IMR-90 (cell line): ENCODE measurements at regions not wholly inside any gene's neighbourhood (a gene's known extent, or its start where the extent isn't known, plus 50 kb on each side); places are given as distances from the start of the nearest gene placed in this dataset.

Experiments used
- ATAC-seq: fragments of 200-7000 bp; cut with Tn5 transposase; 2 replicates; pipeline ENCODE4 v1.9.1; 2020; ENCODE audit warnings: low read depth, mild to moderate bottlenecking, moderate library complexity
- BruUV-seq: library from RNA; stranded (reverse); fragments of 400-500 nt; replicated peaks from 2 replicates; lab custom pipeline; 2021; lab: Mats Ljungman, UMichigan
- CTCF ChIA-PET: fragments of 300-600 bp; formaldehyde crosslinking; extraction: SDS; loops from one replicate; lab custom pipeline; 2021; ENCODE audit warnings: antibody characterized with exemption; lab: Yijun Ruan, JAX
- POLR2A ChIA-PET: fragments of 300-600 bp; sonication (Branson Sonifier 250); formaldehyde crosslinking; loops from one replicate; lab custom pipeline; 2022; ENCODE audit warnings: antibody characterized with exemption; ENCODE audit not compliant: unreplicated experiment; lab: Charles Lee
- DNase-seq: peaks from one replicate; pipeline ENCODE4 v3.0.0; 2013
- H2AFZ ChIP-seq: replicated peaks from 2 replicates; pipeline ENCODE3; 2013; ENCODE audit warnings: low read length, mild to moderate bottlenecking; ENCODE audit not compliant: poor library complexity
- H2AK5ac ChIP-seq: 2 replicates; pipeline ENCODE4 v1.6.1; 2013; ENCODE audit warnings: low read depth, low read length, inconsistent platforms
- H2AK9ac ChIP-seq: replicated peaks from 2 replicates; pipeline ENCODE3; 2013; ENCODE audit warnings: mild to moderate bottlenecking, low read depth, low read length, moderate library complexity; ENCODE audit not compliant: poor library complexity
- H2BK120ac ChIP-seq: 2 replicates; pipeline ENCODE4 v1.6.1; 2013; ENCODE audit warnings: low read depth, low read length, inconsistent platforms
- H2BK15ac ChIP-seq: 3 replicates; pipeline ENCODE4 v1.6.1; 2013; ENCODE audit warnings: low read depth, low read length, inconsistent platforms
- H2BK20ac ChIP-seq: 2 replicates; pipeline ENCODE4 v1.6.1; 2013; ENCODE audit warnings: low read depth, mild to moderate bottlenecking, inconsistent platforms, low read length, moderate library complexity
- H2BK5ac ChIP-seq: 2 replicates; pipeline ENCODE4 v1.6.1; 2013; ENCODE audit warnings: mild to moderate bottlenecking, low read depth, low read length, inconsistent platforms; ENCODE audit not compliant: poor library complexity, severe bottlenecking
- H3K14ac ChIP-seq: replicated peaks from 2 replicates; pipeline ENCODE4 v1.6.1; 2013; ENCODE audit warnings: low read depth, low read length, inconsistent platforms
- H3K18ac ChIP-seq: 2 replicates; pipeline ENCODE4 v1.6.1; 2013; ENCODE audit warnings: low read depth, low read length, control low read depth
- H3K23ac ChIP-seq: 2 replicates; pipeline ENCODE4 v1.6.1; 2013; ENCODE audit warnings: low read depth, low read length, inconsistent platforms
- H3K27ac ChIP-seq: 2 replicates; pipeline ENCODE4 v1.5.1; 2013; ENCODE audit warnings: mild to moderate bottlenecking, control low read depth, low read length; ENCODE audit not compliant: insufficient read depth
- H3K27me3 ChIP-seq: 2 replicates; pipeline ENCODE4 v1.6.1; 2013; ENCODE audit warnings: low read length; ENCODE audit not compliant: control insufficient read depth, insufficient read depth
- H3K36me3 ChIP-seq: 2 replicates; pipeline ENCODE4 v1.6.1; 2013; ENCODE audit warnings: low read length, mixed read lengths; ENCODE audit not compliant: control insufficient read depth, insufficient read depth
- H3K4ac ChIP-seq: 2 replicates; pipeline ENCODE4 v1.6.1; 2013; ENCODE audit warnings: low read depth, low read length, inconsistent platforms
- H3K4me1 ChIP-seq: 2 replicates; pipeline ENCODE4 v1.6.1; 2013; ENCODE audit warnings: low read length, mixed read lengths; ENCODE audit not compliant: control insufficient read depth, insufficient read depth
- H3K4me2 ChIP-seq: 2 replicates; pipeline ENCODE4 v1.6.1; 2013; ENCODE audit warnings: low read depth, mild to moderate bottlenecking, control low read depth, low read length, moderate library complexity
- H3K4me3 ChIP-seq: 2 replicates; pipeline ENCODE4 v1.5.1; 2013; ENCODE audit warnings: low read depth, mild to moderate bottlenecking, control low read depth, low read length, moderate library complexity; ENCODE audit not compliant: insufficient read depth
- H3K56ac ChIP-seq: 2 replicates; pipeline ENCODE4 v1.6.1; 2013; ENCODE audit warnings: low read length, inconsistent platforms; ENCODE audit not compliant: insufficient read depth; ENCODE audit errors: extremely low read depth
- H3K79me1 ChIP-seq, 2 experiments: 2 replicates each; pipeline ENCODE4 v1.6.1; 2013; ENCODE audit warnings: low read length in 2 of 2, inconsistent platforms in 1 of 2, low read depth in 1 of 2
- H3K9ac ChIP-seq: 2 replicates; pipeline ENCODE4 v1.6.1; 2013; ENCODE audit warnings: low read depth, low read length, control low read depth
- H3K9me1 ChIP-seq: 2 replicates; pipeline ENCODE4 v1.6.1; 2013; ENCODE audit warnings: low read length, inconsistent platforms; ENCODE audit not compliant: insufficient read depth
- H3K9me3 ChIP-seq: 2 replicates; pipeline ENCODE4 v1.6.1; 2013; ENCODE audit warnings: low read length; ENCODE audit not compliant: control insufficient read depth, insufficient read depth
- H4K20me1 ChIP-seq: 2 replicates; pipeline ENCODE4 v1.6.1; 2013; ENCODE audit warnings: low read length, inconsistent platforms; ENCODE audit not compliant: insufficient read depth
- H4K5ac ChIP-seq: 2 replicates; pipeline ENCODE4 v1.6.1; 2013; ENCODE audit warnings: mild to moderate bottlenecking, low read depth, low read length, control low read depth
- H4K8ac ChIP-seq, 2 experiments: 2 replicates each; pipeline ENCODE4 v1.6.1; 2013; ENCODE audit warnings: low read depth in 2 of 2, low read length in 2 of 2, control low read depth in 1 of 2, inconsistent platforms in 1 of 2
- H4K91ac ChIP-seq: 2 replicates; pipeline ENCODE4 v1.6.1; 2013; ENCODE audit warnings: low read depth, low read length, inconsistent platforms; ENCODE audit not compliant: insufficient read depth
- BHLHE40 ChIP-seq: fragments of 150-350 bp; IDR thresholded peaks from 2 replicates; pipeline ENCODE4 v1.6.1; 2016; ENCODE audit warnings: mild to moderate bottlenecking, low read depth, low read length
- CEBPB ChIP-seq: IDR thresholded peaks from 2 replicates; pipeline ENCODE4 v1.6.1; 2012; ENCODE audit warnings: low read depth, low read length, improper control_type of control experiment
- CHD1 ChIP-seq: IDR thresholded peaks from 2 replicates; pipeline ENCODE4 v1.6.1; 2012; ENCODE audit warnings: low read depth, low read length, improper control_type of control experiment
- FOS ChIP-seq: fragments of 150-350 bp; IDR thresholded peaks from 2 replicates; pipeline ENCODE4 v1.6.1; 2016; ENCODE audit warnings: low read depth, low read length
- MAFK ChIP-seq: IDR thresholded peaks from 2 replicates; pipeline ENCODE4 v1.6.1; 2012; ENCODE audit warnings: low read depth, low read length, improper control_type of control experiment
- MAZ ChIP-seq: IDR thresholded peaks from 2 replicates; pipeline ENCODE4 v1.6.1; 2012; ENCODE audit warnings: low read depth, mild to moderate bottlenecking, low read length, improper control_type of control experiment, moderate library complexity, borderline replicate concordance
- MXI1 ChIP-seq: IDR thresholded peaks from 2 replicates; pipeline ENCODE4 v1.6.1; 2012; ENCODE audit warnings: low read depth, mild to moderate bottlenecking, low read length, moderate library complexity, borderline replicate concordance
- NFE2L2 ChIP-seq: fragments of 150-350 bp; IDR thresholded peaks from 2 replicates; pipeline ENCODE4 v1.6.1; 2016; ENCODE audit warnings: low read depth, mild to moderate bottlenecking, low read length
- POLR2A ChIP-seq: IDR thresholded peaks from 2 replicates; pipeline ENCODE4 v1.6.1; 2012; ENCODE audit warnings: mild to moderate bottlenecking, low read depth, low read length
- RAD21 ChIP-seq: IDR thresholded peaks from 2 replicates; pipeline ENCODE4 v1.6.1; 2012; ENCODE audit warnings: low read length, improper control_type of control experiment
- RCOR1 ChIP-seq: IDR thresholded peaks from 2 replicates; pipeline ENCODE4 v1.6.1; 2012; ENCODE audit warnings: mild to moderate bottlenecking, low read length, improper control_type of control experiment; ENCODE audit not compliant: insufficient replicate concordance
- RFX5 ChIP-seq: IDR thresholded peaks from 2 replicates; pipeline ENCODE4 v1.8.0; 2012; ENCODE audit warnings: low read depth, mild to moderate bottlenecking, low read length, moderate library complexity
- SMC3 ChIP-seq: fragments of 150-350 bp; IDR thresholded peaks from 2 replicates; pipeline ENCODE4 v1.6.1; 2016; ENCODE audit warnings: low read depth, mild to moderate bottlenecking, antibody characterized with exemption, low read length, moderate library complexity
- dilution Hi-C: fragments of 300-500 bp; cut with HindIII; formaldehyde crosslinking; loops from one replicate; pipeline ENCODE4 v1.14.3; 2018; ENCODE audit warnings: low sequenced_read_pairs; ENCODE audit not compliant: unreplicated experiment
- in situ Hi-C: fragments of 300-500 bp; cut with MboI; formaldehyde crosslinking; loops from 3 replicates; pipeline ENCODE4 v1.14.3; 2019; ENCODE audit warnings: low sequenced_read_pairs, inconsistent platforms, mixed read lengths
- intact Hi-C: fragments of 100-400 bp; cut with micrococcal nuclease; formaldehyde crosslinking; loops from 2 replicates; pipeline ENCODE4 v1.10.0; 2022
- TF ChIP-seq, protein P1 (sequence below): fragments of 150-350 bp; IDR thresholded peaks from 2 replicates; pipeline ENCODE4 v1.6.1; 2017; ENCODE audit warnings: mild to moderate bottlenecking, antibody characterized with exemption, low read length, low read depth
- TF ChIP-seq, protein P2 (sequence below): conservative IDR thresholded peaks from 2 replicates; pipeline ENCODE4 v1.5.1; 2012; ENCODE audit warnings: mild to moderate bottlenecking, low read depth, low read length, improper control_type of control experiment
- TF ChIP-seq, protein P3 (sequence below): fragments of 150-350 bp; IDR thresholded peaks from 2 replicates; pipeline ENCODE4 v1.6.1; 2016; ENCODE audit warnings: low read depth, mild to moderate bottlenecking, low read length, moderate library complexity, borderline replicate concordance

DNA sequence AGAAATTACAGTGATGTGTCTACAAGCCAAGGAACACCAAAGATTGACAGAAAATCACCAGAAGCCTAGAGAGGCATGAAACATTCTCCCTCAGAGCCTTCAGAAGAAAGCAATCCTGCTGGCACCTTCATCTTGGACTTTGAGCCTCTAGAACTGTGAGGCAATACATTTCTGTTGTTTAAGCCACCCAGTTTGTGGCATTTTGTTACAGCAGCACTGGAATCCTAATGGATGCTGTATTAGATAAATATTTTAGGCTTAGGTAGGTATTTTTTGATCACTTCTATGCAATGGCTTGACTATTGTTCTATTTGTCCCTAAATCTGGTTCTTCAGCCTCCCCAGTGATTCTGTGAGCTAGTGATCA lies 453.1 kb downstream of the LTN1 start:
- Histone ChIP-seq H2BK20ac (peak overlapping the region; percentile 93), H4K5ac (peak overlapping the region; percentile 94), H3K4me3 (no peak overlapping the region), H3K9ac (peak overlapping the region; percentile 12; the same call in 1 of the 2 replicates), H3K23ac (peak overlapping the region; percentile 74), H2AK5ac (peak overlapping the region; percentile 92), H3K27me3 (no peaks in the 10 kb centered on the region), H3K4me2 (peak overlapping the region; percentile 27; the same call in 1 of the 2 replicates), H3K14ac (peak overlapping the region; percentile 60), H3K27ac (peak overlapping the region; percentile 97), H3K56ac (peak overlapping the region; percentile 78), H4K91ac (peak overlapping the region; percentile 97), H2BK5ac (peak overlapping the region; percentile 94), H3K9me3 (no peaks in the 10 kb centered on the region), H4K8ac (peak overlapping the region; percentile 79 to 97), H2AFZ (no peak overlapping the region), H3K18ac (peak overlapping the region; percentile 99), H2BK15ac (peak overlapping the region; percentile 53), H3K9me1 (peaks cover 8% of the 10 kb centered on the region; the same call in 1 of the 2 replicates), H3K79me1 (no peaks in the 10 kb centered on the region; a peak in 1 of 4 replicates), H3K4me1 (peaks cover 17% of the 10 kb centered on the region), H3K4ac (peak overlapping the region; percentile 81), H4K20me1 (no peaks in the 10 kb centered on the region), H3K36me3 (no peaks in the 10 kb centered on the region; the same call in 1 of the 2 replicates), H2AK9ac (peak overlapping the region; percentile 74), H2BK120ac (peak overlapping the region; percentile 91)
- TSS peak; percentile 84 for BruUV-seq
- POLR2A ChIA-PET: no interaction called here
- intact Hi-C loops (loop anchor here (2.0 to 5.0 kb wide), 2 partner anchors 203 to 1692 kb away; partner anchors contain the start of gene ADAMTS1), in situ Hi-C loops (no loop called here), dilution Hi-C loops (no loop called here)
- ATAC-seq (no peak), DNase-seq (no peak)
- CTCF ChIA-PET: no interaction called here
- no peak for TF ChIP-seq BHLHE40
- no peak for TF ChIP-seq RAD21
- no peak for TF ChIP-seq MAZ
- TF ChIP-seq, protein P1, sequence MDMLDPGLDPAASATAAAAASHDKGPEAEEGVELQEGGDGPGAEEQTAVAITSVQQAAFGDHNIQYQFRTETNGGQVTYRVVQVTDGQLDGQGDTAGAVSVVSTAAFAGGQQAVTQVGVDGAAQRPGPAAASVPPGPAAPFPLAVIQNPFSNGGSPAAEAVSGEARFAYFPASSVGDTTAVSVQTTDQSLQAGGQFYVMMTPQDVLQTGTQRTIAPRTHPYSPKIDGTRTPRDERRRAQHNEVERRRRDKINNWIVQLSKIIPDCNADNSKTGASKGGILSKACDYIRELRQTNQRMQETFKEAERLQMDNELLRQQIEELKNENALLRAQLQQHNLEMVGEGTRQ: no peak
- TF ChIP-seq MAFK: no peak
- no peak for TF ChIP-seq MXI1
- no peak for TF ChIP-seq FOS
- TF ChIP-seq CEBPB: no peak
- no peak for TF ChIP-seq RCOR1
- TF ChIP-seq, protein P2, sequence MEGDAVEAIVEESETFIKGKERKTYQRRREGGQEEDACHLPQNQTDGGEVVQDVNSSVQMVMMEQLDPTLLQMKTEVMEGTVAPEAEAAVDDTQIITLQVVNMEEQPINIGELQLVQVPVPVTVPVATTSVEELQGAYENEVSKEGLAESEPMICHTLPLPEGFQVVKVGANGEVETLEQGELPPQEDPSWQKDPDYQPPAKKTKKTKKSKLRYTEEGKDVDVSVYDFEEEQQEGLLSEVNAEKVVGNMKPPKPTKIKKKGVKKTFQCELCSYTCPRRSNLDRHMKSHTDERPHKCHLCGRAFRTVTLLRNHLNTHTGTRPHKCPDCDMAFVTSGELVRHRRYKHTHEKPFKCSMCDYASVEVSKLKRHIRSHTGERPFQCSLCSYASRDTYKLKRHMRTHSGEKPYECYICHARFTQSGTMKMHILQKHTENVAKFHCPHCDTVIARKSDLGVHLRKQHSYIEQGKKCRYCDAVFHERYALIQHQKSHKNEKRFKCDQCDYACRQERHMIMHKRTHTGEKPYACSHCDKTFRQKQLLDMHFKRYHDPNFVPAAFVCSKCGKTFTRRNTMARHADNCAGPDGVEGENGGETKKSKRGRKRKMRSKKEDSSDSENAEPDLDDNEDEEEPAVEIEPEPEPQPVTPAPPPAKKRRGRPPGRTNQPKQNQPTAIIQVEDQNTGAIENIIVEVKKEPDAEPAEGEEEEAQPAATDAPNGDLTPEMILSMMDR: no peak
- TF ChIP-seq NFE2L2: no peak
- TF ChIP-seq RFX5: no peak
- TF ChIP-seq, protein P3, sequence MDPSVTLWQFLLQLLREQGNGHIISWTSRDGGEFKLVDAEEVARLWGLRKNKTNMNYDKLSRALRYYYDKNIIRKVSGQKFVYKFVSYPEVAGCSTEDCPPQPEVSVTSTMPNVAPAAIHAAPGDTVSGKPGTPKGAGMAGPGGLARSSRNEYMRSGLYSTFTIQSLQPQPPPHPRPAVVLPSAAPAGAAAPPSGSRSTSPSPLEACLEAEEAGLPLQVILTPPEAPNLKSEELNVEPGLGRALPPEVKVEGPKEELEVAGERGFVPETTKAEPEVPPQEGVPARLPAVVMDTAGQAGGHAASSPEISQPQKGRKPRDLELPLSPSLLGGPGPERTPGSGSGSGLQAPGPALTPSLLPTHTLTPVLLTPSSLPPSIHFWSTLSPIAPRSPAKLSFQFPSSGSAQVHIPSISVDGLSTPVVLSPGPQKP: no peak
- no peak for TF ChIP-seq CHD1
- no peak for TF ChIP-seq POLR2A
- no peak for TF ChIP-seq SMC3
